ENCODE measurements at regions not wholly inside any gene's neighbourhood (a gene's known extent, or its start where the extent isn't known, plus 50 kb on each side); places are given as distances from the start of the nearest gene placed in this dataset.

DNA sequence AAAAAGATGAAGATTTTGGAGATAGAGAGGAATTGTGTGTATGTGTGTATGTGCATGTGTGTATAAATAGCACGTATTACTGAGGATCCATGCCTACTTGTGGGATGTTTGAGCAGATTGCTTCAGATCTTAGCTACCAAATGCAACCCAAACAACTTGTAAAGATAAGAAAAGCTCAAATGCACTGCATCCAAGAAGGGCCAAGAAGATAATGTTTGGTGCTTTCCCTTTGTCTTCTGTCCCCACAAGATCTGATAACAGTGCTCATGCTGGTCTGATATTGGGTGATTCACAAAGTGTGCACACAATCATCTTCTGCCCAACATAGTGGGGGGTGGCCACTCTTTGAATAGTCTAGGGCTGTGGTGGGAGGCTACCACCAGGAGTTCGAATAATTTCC is 284.8 kb upstream of the CYRIA start:
- no peaks in the 10 kb centered on the region for H3K27me3 Mint-ChIP-seq (ENCODE audit: unreplicated experiment)
- TF ChIP-seq, protein P1, sequence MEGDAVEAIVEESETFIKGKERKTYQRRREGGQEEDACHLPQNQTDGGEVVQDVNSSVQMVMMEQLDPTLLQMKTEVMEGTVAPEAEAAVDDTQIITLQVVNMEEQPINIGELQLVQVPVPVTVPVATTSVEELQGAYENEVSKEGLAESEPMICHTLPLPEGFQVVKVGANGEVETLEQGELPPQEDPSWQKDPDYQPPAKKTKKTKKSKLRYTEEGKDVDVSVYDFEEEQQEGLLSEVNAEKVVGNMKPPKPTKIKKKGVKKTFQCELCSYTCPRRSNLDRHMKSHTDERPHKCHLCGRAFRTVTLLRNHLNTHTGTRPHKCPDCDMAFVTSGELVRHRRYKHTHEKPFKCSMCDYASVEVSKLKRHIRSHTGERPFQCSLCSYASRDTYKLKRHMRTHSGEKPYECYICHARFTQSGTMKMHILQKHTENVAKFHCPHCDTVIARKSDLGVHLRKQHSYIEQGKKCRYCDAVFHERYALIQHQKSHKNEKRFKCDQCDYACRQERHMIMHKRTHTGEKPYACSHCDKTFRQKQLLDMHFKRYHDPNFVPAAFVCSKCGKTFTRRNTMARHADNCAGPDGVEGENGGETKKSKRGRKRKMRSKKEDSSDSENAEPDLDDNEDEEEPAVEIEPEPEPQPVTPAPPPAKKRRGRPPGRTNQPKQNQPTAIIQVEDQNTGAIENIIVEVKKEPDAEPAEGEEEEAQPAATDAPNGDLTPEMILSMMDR (IDR thresholded peaks at IDR 0.05; ENCODE audit: unreplicated experiment): no peak
- BruUV-seq (replicated peaks): no TSS peak
- intact Hi-C loops (cut with micrococcal nuclease; ENCODE audit: unreplicated experiment): no loop called here
- no peak overlapping the region for H3K4me3 Mint-ChIP-seq (ENCODE audit: low read depth, unreplicated experiment)
- DNase-seq: no peak
- CTCF ChIA-PET: no interaction called here
- no peak overlapping the region for H3K27ac Mint-ChIP-seq (ENCODE audit: unreplicated experiment)
- no peaks in the 10 kb centered on the region for H3K36me3 Mint-ChIP-seq (ENCODE audit: insufficient read depth, unreplicated experiment)
- peaks cover 14% of the 10 kb centered on the region for H3K9me3 Mint-ChIP-seq (ENCODE audit: low read depth, unreplicated experiment)
- no peaks in the 10 kb centered on the region for H3K4me1 Mint-ChIP-seq (ENCODE audit: low read depth, unreplicated experiment)

DNA sequence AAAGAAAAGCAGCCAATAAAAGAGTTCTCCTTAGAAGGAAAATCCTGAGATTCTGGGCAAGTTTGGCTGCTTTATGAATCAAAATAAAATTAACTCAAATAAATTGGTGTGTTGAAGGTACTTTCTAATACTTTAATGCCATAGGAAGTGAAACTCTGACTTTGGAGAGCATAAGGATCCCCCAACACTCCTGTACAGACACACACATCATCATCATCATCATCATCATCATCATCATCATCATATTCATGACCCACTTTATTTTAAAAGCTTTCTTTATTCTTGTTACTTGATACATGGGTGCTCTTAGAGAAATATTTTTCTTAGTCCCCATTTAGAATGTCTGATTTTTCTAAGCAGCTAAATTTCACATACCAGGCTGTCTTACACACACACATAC is 283.1 kb upstream of the CYRIA start:
- Mint-ChIP-seq H3K9me3 (ENCODE audit: low read depth, unreplicated experiment) (peaks cover 14% of the 10 kb centered on the region), H3K27me3 (ENCODE audit: unreplicated experiment) (no peaks in the 10 kb centered on the region), H3K36me3 (ENCODE audit: insufficient read depth, unreplicated experiment) (no peaks in the 10 kb centered on the region), H3K27ac (ENCODE audit: unreplicated experiment) (no peak overlapping the region), H3K4me1 (ENCODE audit: low read depth, unreplicated experiment) (no peaks in the 10 kb centered on the region), H3K4me3 (ENCODE audit: low read depth, unreplicated experiment) (no peak overlapping the region)
- CTCF ChIA-PET: no interaction called here
- DNase-seq: no peak
- intact Hi-C loops (cut with micrococcal nuclease; ENCODE audit: unreplicated experiment): no loop called here
- no TSS peak for BruUV-seq (replicated peaks)
- TF ChIP-seq, protein P1 (IDR thresholded peaks at IDR 0.05; ENCODE audit: unreplicated experiment): no peak

DNA sequence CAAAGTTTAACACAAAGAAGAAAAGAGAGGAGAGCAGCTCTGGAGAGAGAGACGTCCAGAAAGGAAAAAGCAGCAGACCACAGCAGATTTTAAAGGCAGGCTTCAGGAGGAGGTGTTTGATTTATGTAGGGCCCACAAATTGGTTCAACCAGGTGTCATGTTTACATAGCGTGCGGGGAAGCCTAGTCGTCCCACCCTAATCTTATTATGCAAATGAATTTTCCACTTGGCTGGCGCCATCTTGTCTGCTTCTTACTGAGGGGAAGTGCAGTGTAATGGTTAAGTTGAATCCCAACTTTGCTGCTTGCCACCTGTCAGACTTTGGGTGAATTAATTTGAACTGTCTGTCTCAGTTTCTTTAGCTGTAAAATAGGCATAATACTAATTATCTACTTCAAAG is 282.4 kb upstream of the CYRIA start:
- Mint-ChIP-seq H3K9me3 (ENCODE audit: low read depth, unreplicated experiment) (peaks cover 14% of the 10 kb centered on the region), H3K27ac (ENCODE audit: unreplicated experiment) (no peak overlapping the region), H3K4me3 (ENCODE audit: low read depth, unreplicated experiment) (no peak overlapping the region), H3K4me1 (ENCODE audit: low read depth, unreplicated experiment) (no peaks in the 10 kb centered on the region), H3K36me3 (ENCODE audit: insufficient read depth, unreplicated experiment) (no peaks in the 10 kb centered on the region), H3K27me3 (ENCODE audit: unreplicated experiment) (no peaks in the 10 kb centered on the region)
- DNase-seq: no peak
- no TSS peak for BruUV-seq (replicated peaks)
- CTCF ChIA-PET: no interaction called here
- intact Hi-C loops (cut with micrococcal nuclease; ENCODE audit: unreplicated experiment): no loop called here
- TF ChIP-seq, protein P1 (IDR thresholded peaks at IDR 0.05; ENCODE audit: unreplicated experiment): no peak

DNA sequence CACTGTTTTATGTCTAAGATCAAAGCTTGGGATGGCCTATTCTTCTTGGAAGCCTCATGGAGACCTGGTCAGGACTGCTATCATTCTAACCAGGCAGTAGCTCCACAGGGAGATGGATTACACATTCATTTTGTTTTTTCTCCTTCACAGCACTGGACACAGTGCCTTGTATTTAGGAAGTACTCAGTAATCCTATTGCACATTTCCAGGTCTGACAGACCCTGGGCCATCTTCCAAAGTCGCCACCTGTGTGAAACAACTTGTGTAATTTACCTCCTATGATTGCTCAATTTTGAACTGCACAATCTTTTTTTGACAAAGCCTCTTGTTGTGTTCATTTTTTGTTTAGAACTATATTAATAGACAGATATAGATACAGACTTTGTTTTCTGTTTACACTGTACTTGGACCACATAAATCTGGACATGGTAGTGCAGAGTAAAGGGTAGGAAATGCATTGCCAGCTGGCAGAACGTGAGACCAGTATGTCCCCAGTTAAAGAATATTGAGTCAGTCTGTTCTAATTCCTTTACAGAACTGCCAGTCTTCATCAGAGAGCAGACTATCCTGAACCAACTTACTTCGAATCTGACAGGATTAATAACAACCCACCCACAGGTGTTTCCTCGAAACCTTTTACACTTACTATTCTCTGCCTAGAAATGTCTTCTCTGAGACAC is 277.8 kb upstream of the CYRIA start:
- Mint-ChIP-seq H3K4me1 (ENCODE audit: low read depth, unreplicated experiment) (no peaks in the 10 kb centered on the region), H3K27ac (ENCODE audit: unreplicated experiment) (no peak overlapping the region), H3K9me3 (ENCODE audit: low read depth, unreplicated experiment) (peaks cover 15% of the 10 kb centered on the region), H3K27me3 (ENCODE audit: unreplicated experiment) (no peaks in the 10 kb centered on the region), H3K36me3 (ENCODE audit: insufficient read depth, unreplicated experiment) (no peaks in the 10 kb centered on the region), H3K4me3 (ENCODE audit: low read depth, unreplicated experiment) (no peak overlapping the region)
- TF ChIP-seq, protein P1 (IDR thresholded peaks at IDR 0.05; ENCODE audit: unreplicated experiment): no peak
- intact Hi-C loops (cut with micrococcal nuclease; ENCODE audit: unreplicated experiment): no loop called here
- CTCF ChIA-PET: no interaction called here
- BruUV-seq (replicated peaks): no TSS peak
- DNase-seq: no peak
